ENCODE measurements at regions not wholly inside any gene's neighbourhood (a gene's known extent, or its start where the extent isn't known, plus 50 kb on each side); places are given as distances from the start of the nearest gene placed in this dataset.

DNA sequence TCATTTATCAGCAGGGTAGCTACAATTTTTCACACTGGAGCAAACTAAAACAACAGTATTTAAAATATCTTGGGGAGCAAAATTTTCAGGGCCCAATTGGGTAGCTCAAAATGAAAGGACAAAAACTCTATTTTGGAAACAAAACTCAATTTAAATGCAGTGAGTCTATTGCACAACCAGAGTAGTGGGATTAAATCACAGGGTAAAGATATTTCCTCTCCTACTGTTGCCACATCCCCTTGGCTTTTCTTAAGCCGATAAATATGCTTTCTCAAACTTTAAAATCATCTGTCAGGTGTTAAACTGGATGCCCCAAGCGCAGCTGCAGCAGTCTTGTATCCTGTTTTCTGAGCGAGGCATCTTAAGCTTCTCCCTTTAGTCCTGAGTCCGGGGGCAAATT, 1474.3 kb upstream of the CDH9 start:
- TF ChIP-seq POLR2A (IDR thresholded peaks at IDR 0.05; ENCODE audit: extremely low read depth, insufficient read length) (no peak), MYC (IDR thresholded peaks at IDR 0.05; ENCODE audit: low read depth, low read length) (no peak)
- TF ChIP-seq, protein P1, sequence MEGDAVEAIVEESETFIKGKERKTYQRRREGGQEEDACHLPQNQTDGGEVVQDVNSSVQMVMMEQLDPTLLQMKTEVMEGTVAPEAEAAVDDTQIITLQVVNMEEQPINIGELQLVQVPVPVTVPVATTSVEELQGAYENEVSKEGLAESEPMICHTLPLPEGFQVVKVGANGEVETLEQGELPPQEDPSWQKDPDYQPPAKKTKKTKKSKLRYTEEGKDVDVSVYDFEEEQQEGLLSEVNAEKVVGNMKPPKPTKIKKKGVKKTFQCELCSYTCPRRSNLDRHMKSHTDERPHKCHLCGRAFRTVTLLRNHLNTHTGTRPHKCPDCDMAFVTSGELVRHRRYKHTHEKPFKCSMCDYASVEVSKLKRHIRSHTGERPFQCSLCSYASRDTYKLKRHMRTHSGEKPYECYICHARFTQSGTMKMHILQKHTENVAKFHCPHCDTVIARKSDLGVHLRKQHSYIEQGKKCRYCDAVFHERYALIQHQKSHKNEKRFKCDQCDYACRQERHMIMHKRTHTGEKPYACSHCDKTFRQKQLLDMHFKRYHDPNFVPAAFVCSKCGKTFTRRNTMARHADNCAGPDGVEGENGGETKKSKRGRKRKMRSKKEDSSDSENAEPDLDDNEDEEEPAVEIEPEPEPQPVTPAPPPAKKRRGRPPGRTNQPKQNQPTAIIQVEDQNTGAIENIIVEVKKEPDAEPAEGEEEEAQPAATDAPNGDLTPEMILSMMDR (IDR thresholded peaks at IDR 0.05; ENCODE audit: low read depth, low read length), result no peak
- TF ChIP-seq, protein P2, sequence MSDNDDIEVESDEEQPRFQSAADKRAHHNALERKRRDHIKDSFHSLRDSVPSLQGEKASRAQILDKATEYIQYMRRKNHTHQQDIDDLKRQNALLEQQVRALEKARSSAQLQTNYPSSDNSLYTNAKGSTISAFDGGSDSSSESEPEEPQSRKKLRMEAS (IDR thresholded peaks at IDR 0.05; ENCODE audit: low read depth, low read length), result no peak
- no peak overlapping the region for H3K4me3 ChIP-seq (ENCODE audit: low read depth, low read length)
- no peak for DNase-seq (ENCODE audit: low read depth)

DNA sequence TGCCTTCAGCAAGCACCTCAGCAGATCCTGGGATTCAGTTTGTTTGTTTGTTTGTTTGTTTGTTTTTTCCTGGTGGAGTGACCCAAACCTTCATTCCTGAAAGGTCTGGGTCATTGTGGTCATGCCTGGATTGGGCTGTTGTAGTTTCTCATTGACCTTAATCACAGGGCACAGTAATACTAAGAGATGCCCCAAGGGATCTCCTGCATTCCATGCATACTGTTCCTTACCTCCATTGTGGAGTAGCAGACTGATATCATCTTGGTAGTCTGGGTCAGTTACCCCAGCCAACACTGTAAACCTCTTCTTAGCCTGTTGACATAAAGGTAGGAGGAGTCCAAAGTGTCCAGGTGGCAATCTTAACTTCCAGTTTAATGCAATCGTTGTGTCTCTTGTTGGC, 1466.7 kb upstream of the CDH9 start:
- TF ChIP-seq POLR2A (IDR thresholded peaks at IDR 0.05; ENCODE audit: extremely low read depth, insufficient read length), result no peak
- TF ChIP-seq, protein P2 (IDR thresholded peaks at IDR 0.05; ENCODE audit: low read depth, low read length), result no peak
- no peak for TF ChIP-seq MYC (IDR thresholded peaks at IDR 0.05; ENCODE audit: low read depth, low read length)
- TF ChIP-seq, protein P1 (IDR thresholded peaks at IDR 0.05; ENCODE audit: low read depth, low read length), result no peak
- H3K4me3 ChIP-seq (ENCODE audit: low read depth, low read length), result no peak overlapping the region
- DNase-seq (ENCODE audit: low read depth), result no peak

DNA sequence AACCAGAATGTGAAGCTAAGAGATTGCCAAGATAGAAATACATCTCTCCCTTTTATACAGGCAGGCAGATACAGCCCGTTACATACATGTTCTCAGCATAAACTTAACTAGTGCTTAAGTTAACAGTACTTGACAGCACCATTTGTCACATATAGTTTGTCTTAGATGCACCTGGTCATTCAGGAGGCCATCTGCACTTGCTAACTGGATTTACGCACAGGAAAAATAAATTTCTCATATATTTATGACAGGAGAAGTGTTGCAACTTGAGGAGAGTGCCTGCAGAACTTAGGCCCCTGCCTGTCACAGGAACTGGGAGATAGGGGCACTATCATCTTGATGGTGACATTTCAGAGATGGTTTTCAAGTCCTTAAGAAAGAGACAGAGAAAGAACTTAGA, 1462.1 kb upstream of the CDH9 start:
- no peak for DNase-seq (ENCODE audit: low read depth)
- no peak for TF ChIP-seq POLR2A (IDR thresholded peaks at IDR 0.05; ENCODE audit: extremely low read depth, insufficient read length)
- TF ChIP-seq, protein P2 (IDR thresholded peaks at IDR 0.05; ENCODE audit: low read depth, low read length), result no peak
- TF ChIP-seq, protein P1 (IDR thresholded peaks at IDR 0.05; ENCODE audit: low read depth, low read length), result no peak
- TF ChIP-seq MYC (IDR thresholded peaks at IDR 0.05; ENCODE audit: low read depth, low read length), result no peak
- no peak overlapping the region for H3K4me3 ChIP-seq (ENCODE audit: low read depth, low read length)

DNA sequence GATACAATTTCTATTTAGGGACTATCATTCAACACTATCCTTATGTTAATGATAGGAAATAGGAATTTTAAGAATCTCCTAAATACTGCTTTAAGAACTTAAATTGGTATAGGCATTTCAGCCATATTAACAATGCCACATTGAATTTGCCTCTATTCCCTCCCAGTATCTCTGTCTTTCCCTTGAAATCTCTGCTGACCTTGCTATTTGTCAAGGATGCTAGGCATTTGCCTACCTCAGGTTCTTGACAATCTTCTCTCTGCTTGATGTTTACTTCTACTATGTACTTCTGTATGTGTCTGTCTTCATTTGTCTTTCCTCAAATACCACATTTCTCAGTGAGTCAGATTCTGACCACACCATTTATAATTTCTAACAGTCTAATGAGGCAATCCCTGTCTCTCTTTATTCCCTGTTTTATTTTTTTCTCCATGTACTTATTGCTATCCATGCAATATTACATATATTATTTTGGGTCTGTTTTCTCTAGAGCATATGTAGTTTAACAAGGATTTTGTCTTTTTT, 1461.4 kb upstream of the CDH9 start:
- no peak for TF ChIP-seq MYC (IDR thresholded peaks at IDR 0.05; ENCODE audit: low read depth, low read length)
- TF ChIP-seq, protein P2 (IDR thresholded peaks at IDR 0.05; ENCODE audit: low read depth, low read length), result no peak
- TF ChIP-seq POLR2A (IDR thresholded peaks at IDR 0.05; ENCODE audit: extremely low read depth, insufficient read length), result no peak
- DNase-seq (ENCODE audit: low read depth), result no peak

DNA sequence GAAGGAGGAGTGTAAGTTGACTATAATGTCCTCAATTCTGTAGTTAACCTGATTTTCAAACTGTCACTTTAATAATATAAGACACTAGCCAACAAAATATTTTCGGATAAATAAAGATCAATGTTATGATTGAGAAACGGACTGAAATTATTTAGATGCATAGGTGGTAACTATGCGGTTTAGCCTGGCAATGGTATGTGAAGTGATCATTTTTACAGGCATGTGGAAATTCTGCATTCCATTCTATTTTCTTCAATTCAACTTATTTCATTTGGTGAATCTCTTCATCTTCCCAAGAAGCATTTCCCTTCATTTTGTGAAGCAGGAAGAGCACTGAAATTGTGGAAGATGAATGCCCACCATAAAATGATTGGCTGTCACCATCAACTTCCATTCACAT, 1457.5 kb upstream of the CDH9 start:
- DNase-seq (ENCODE audit: low read depth), result no peak
- no peak for TF ChIP-seq POLR2A (IDR thresholded peaks at IDR 0.05; ENCODE audit: extremely low read depth, insufficient read length)
- TF ChIP-seq, protein P1 (IDR thresholded peaks at IDR 0.05; ENCODE audit: low read depth, low read length), result no peak
- TF ChIP-seq, protein P2 (IDR thresholded peaks at IDR 0.05; ENCODE audit: low read depth, low read length), result no peak
- TF ChIP-seq MYC (IDR thresholded peaks at IDR 0.05; ENCODE audit: low read depth, low read length), result no peak
- H3K4me3 ChIP-seq (ENCODE audit: low read depth, low read length), result no peak overlapping the region

More for the DNA sequence above, 1461.4 kb upstream of the CDH9 start:
- no peak overlapping the region for H3K4me3 ChIP-seq (ENCODE audit: low read depth, low read length)

DNA sequence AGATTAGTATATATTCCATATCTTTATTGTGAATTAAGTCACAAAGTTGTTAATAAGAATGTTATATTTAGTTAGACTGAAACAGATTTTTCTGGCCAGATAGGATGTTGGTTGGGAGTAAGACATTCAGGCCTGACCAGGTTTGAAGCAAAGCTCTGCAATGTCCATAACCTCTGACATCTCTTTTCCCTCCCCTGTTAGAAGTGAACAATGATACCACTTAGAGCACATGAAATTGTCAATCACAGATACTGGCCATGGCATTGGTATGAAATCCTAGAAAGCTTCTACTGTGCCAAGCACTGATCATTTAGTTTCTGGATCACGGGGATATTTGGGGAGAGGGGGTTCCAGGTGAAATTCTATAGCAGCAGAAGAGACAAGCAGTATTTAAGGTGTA, 1455.1 kb upstream of the CDH9 start:
- TF ChIP-seq POLR2A (IDR thresholded peaks at IDR 0.05; ENCODE audit: extremely low read depth, insufficient read length) (no peak), MYC (IDR thresholded peaks at IDR 0.05; ENCODE audit: low read depth, low read length) (no peak)
- TF ChIP-seq, protein P2 (IDR thresholded peaks at IDR 0.05; ENCODE audit: low read depth, low read length), result no peak
- TF ChIP-seq, protein P1 (IDR thresholded peaks at IDR 0.05; ENCODE audit: low read depth, low read length), result no peak

More for the DNA sequence above, 1455.1 kb upstream of the CDH9 start:
- H3K4me3 ChIP-seq (ENCODE audit: low read depth, low read length), result no peak overlapping the region
- no peak for DNase-seq (ENCODE audit: low read depth)
